Neural cell (in vitro differentiated cells): ENCODE measurements at regions not wholly inside any gene's neighbourhood (a gene's known extent, or its start where the extent isn't known, plus 50 kb on each side); places are given as distances from the start of the nearest gene placed in this dataset.

Experiments used
- H2AFZ ChIP-seq: fragments of 200-600, 300-800 bp; sonication (generic), shearing (Covaris generic); 2 replicates; pipeline ENCODE4 v1.6.0; 2014; ENCODE audit warnings: low read depth, mild to moderate bottlenecking, antibody characterized with exemption, low read length, moderate library complexity
- H3F3A ChIP-seq: fragments of 200-600 bp; shearing (Covaris generic); 2 replicates; pipeline ENCODE4 v1.6.1; 2016; ENCODE audit warnings: mild to moderate bottlenecking, moderate library complexity, mixed read lengths, antibody characterized with exemption, low read length; ENCODE audit not compliant: insufficient read depth, poor library complexity, severe bottlenecking
- H3K27ac ChIP-seq: fragments of 200-600, 300-800 bp; sonication (generic), shearing (Covaris generic); 2 replicates; pipeline ENCODE4 v1.5.1; 2014; ENCODE audit warnings: mild to moderate bottlenecking, low read length, moderate library complexity
- H3K27me3 ChIP-seq: fragments of 300-800, 200-600 bp; sonication (generic), shearing (Covaris generic); 2 replicates; pipeline ENCODE4 v1.6.0; 2014; ENCODE audit warnings: mild to moderate bottlenecking, low read depth, low read length, moderate library complexity; ENCODE audit not compliant: insufficient read depth
- H3K36me3 ChIP-seq: fragments of 300-800, 200-600 bp; sonication (generic), shearing (Covaris generic); 2 replicates; pipeline ENCODE4 v1.5.1; 2014; ENCODE audit warnings: mild to moderate bottlenecking, antibody characterized with exemption, low read length, moderate library complexity; ENCODE audit not compliant: insufficient read depth
- H3K4me2 ChIP-seq: fragments of 300-800, 200-600 bp; sonication (generic), shearing (Covaris generic); 2 replicates; pipeline ENCODE4 v1.6.0; 2014; ENCODE audit warnings: mild to moderate bottlenecking, low read length
- H3K4me3 ChIP-seq: fragments of 300-800, 200-600 bp; sonication (generic), shearing (Covaris generic); 2 replicates; pipeline ENCODE4 v1.5.1; 2014; ENCODE audit warnings: mild to moderate bottlenecking, low read length, moderate library complexity
- H3K79me2 ChIP-seq: fragments of 200-600 bp; shearing (Covaris generic); replicated peaks from 2 replicates; pipeline ENCODE4 v1.6.0; 2014; ENCODE audit warnings: mild to moderate bottlenecking, low read length, moderate library complexity; ENCODE audit not compliant: insufficient read depth
- H3K9ac ChIP-seq: fragments of 300-800, 200-600 bp; sonication (generic), shearing (Covaris generic); 2 replicates; pipeline ENCODE4 v1.6.1; 2016; ENCODE audit warnings: mild to moderate bottlenecking, low read length, mixed read lengths
- H3K9me2 ChIP-seq: fragments of 200-600 bp; shearing (Covaris generic); 2 replicates; pipeline ENCODE4 v1.6.1; 2016; ENCODE audit warnings: mild to moderate bottlenecking, low read length, mixed read lengths; ENCODE audit not compliant: insufficient read depth
- H3K9me3 ChIP-seq: fragments of 200-600, 300-800 bp; sonication (generic), shearing (Covaris generic); 2 replicates; pipeline ENCODE4 v1.6.1; 2016; ENCODE audit warnings: mild to moderate bottlenecking, mixed run types, low read length, moderate library complexity, mixed read lengths
- H4K20me1 ChIP-seq: fragments of 200-600 bp; shearing (Covaris generic); 2 replicates; pipeline ENCODE4 v1.6.1; 2016; ENCODE audit warnings: mild to moderate bottlenecking, mixed run types; ENCODE audit not compliant: insufficient read depth
- CTCF ChIP-seq: fragments of 450-650 bp; IDR thresholded peaks from 2 replicates; pipeline ENCODE4 v1.5.1; 2014; ENCODE audit warnings: antibody characterized with exemption, mild to moderate bottlenecking, moderate library complexity; ENCODE audit not compliant: poor library complexity, severe bottlenecking
- EP300 ChIP-seq: fragments of 450-650 bp; conservative IDR thresholded peaks from 2 replicates; pipeline ENCODE4 v1.6.1; 2014; ENCODE audit warnings: antibody characterized with exemption, mild to moderate bottlenecking, moderate library complexity; ENCODE audit not compliant: poor library complexity, severe bottlenecking
- EZH2 ChIP-seq: fragments of 200-600, 300-800 bp; shearing (Covaris generic), sonication (generic); IDR thresholded peaks from 2 replicates; pipeline ENCODE4 v1.6.1; 2014; ENCODE audit warnings: antibody characterized with exemption, low read length, borderline replicate concordance, mild to moderate bottlenecking; ENCODE audit not compliant: insufficient read depth, poor library complexity, severe bottlenecking
- MXI1 ChIP-seq: fragments of 450-650 bp; conservative IDR thresholded peaks from 2 replicates; pipeline ENCODE4 v1.6.1; 2014; ENCODE audit warnings: antibody characterized with exemption, mild to moderate bottlenecking; ENCODE audit not compliant: poor library complexity, severe bottlenecking
- POLR2AphosphoS5 ChIP-seq: IDR thresholded peaks from 2 replicates; pipeline ENCODE4 v1.6.1; 2012
- RAD21 ChIP-seq: fragments of 450-650 bp; conservative IDR thresholded peaks from 2 replicates; pipeline ENCODE4 v1.6.1; 2014; ENCODE audit warnings: antibody characterized with exemption, mild to moderate bottlenecking, moderate library complexity
- REST ChIP-seq: IDR thresholded peaks from 2 replicates; pipeline ENCODE4 v1.6.1; 2012; ENCODE audit warnings: borderline replicate concordance
- SMC3 ChIP-seq: fragments of 450-650 bp; conservative IDR thresholded peaks from 2 replicates; pipeline ENCODE4 v1.6.1; 2014; ENCODE audit warnings: antibody characterized with exemption, mild to moderate bottlenecking, moderate library complexity; ENCODE audit not compliant: poor library complexity
- TAF1 ChIP-seq: IDR thresholded peaks from 2 replicates; pipeline ENCODE4 v1.6.1; 2012; ENCODE audit warnings: low read depth

- Histone ChIP-seq H3K9me2 (no peaks in the 10 kb centered on the region), H3K79me2 (no peaks in the 10 kb centered on the region), H3K27me3 (no peaks in the 10 kb centered on the region), H3K4me2 (no peak overlapping the region), H3K4me3 (no peak overlapping the region), H4K20me1 (no peaks in the 10 kb centered on the region), H3K27ac (no peak overlapping the region), H3K9me3 (no peaks in the 10 kb centered on the region), H2AFZ (no peak overlapping the region), H3F3A (no peaks in the 10 kb centered on the region), H3K9ac (no peak overlapping the region), H3K36me3 (no peaks in the 10 kb centered on the region)
- no peak for TF ChIP-seq SMC3
Observed at GRCh38 chr3:76943671-76944070, 96.2 kb upstream of the ROBO2 start.

- Histone ChIP-seq H3K27ac (no peak overlapping the region), H4K20me1 (no peaks in the 10 kb centered on the region), H3K4me3 (no peak overlapping the region), H3K27me3 (no peaks in the 10 kb centered on the region), H3F3A (no peaks in the 10 kb centered on the region), H3K79me2 (no peaks in the 10 kb centered on the region), H3K9me3 (no peaks in the 10 kb centered on the region), H2AFZ (no peak overlapping the region), H3K9ac (no peak overlapping the region), H3K9me2 (no peaks in the 10 kb centered on the region), H3K36me3 (no peaks in the 10 kb centered on the region), H3K4me2 (no peak overlapping the region)
- TF ChIP-seq EZH2 (no peak), POLR2AphosphoS5 (no peak)
Observed at GRCh38 chr3:76949033-76949432, 90.9 kb upstream of the ROBO2 start.

GRCh38 chr3:76949462-76949861 is 90.4 kb upstream of the ROBO2 start:
- H3K9me3 ChIP-seq = no peaks in the 10 kb centered on the region
- H3F3A ChIP-seq = no peaks in the 10 kb centered on the region
- no peak overlapping the region for H2AFZ ChIP-seq
- no peaks in the 10 kb centered on the region for H3K36me3 ChIP-seq
- H3K79me2 ChIP-seq = no peaks in the 10 kb centered on the region
- no peak overlapping the region for H3K27ac ChIP-seq
- H3K4me3 ChIP-seq = no peak overlapping the region
- no peaks in the 10 kb centered on the region for H3K9me2 ChIP-seq
- H4K20me1 ChIP-seq = no peaks in the 10 kb centered on the region
- no peak overlapping the region for H3K9ac ChIP-seq
- H3K4me2 ChIP-seq = no peak overlapping the region
- TF ChIP-seq TAF1 (no peak), MXI1 (no peak), EP300 (no peak), CTCF (no peak), SMC3 (no peak), REST (no peak), EZH2 (no peak), RAD21 (no peak), POLR2AphosphoS5 (no peak)
- H3K27me3 ChIP-seq = no peaks in the 10 kb centered on the region
